GM20000 (cell line): ENCODE measurements at regions not wholly inside any gene's neighbourhood (a gene's known extent, or its start where the extent isn't known, plus 50 kb on each side); places are given as distances from the start of the nearest gene placed in this dataset.

Experiments used
- DNase-seq: peaks from one replicate; pipeline ENCODE4 v3.0.0; 2012; ENCODE audit warnings: low spot score
- TF ChIP-seq, protein P1 (sequence below): IDR thresholded peaks from 2 replicates; pipeline ENCODE4 v1.5.1; 2012; ENCODE audit warnings: mild to moderate bottlenecking, control low read depth; ENCODE audit errors: extremely low read depth, missing control alignments

DNA sequence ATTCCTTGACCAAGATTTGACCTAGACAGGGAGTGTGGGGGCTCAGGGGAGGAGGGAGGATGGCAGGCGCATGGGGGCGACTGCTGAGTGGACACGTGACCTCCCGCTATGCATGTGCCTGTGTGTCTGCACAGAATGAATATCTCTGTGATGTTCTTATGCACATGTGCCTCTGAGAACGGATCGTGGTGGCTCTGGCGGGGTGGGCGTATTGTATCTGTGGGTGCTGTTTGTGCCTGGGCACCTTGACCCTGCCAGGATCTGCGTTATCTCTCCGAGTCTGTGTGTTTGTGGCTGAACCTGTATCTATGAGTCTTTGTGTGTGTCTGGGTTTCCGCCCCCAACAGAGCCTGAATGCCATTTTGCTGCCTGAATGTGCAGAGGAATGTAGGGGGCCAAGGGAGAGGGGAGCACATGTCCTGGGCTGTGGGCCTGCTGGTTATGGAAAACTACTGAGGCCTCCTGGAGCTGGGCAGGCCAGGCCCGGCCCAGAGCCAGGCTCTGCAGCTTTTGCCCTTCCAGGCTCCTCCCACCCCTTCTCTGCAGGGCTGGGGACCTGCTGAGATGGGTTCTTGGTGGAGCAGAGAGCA lies 102.5 kb downstream of the EBNA1BP2 start:
- TF ChIP-seq, protein P1, sequence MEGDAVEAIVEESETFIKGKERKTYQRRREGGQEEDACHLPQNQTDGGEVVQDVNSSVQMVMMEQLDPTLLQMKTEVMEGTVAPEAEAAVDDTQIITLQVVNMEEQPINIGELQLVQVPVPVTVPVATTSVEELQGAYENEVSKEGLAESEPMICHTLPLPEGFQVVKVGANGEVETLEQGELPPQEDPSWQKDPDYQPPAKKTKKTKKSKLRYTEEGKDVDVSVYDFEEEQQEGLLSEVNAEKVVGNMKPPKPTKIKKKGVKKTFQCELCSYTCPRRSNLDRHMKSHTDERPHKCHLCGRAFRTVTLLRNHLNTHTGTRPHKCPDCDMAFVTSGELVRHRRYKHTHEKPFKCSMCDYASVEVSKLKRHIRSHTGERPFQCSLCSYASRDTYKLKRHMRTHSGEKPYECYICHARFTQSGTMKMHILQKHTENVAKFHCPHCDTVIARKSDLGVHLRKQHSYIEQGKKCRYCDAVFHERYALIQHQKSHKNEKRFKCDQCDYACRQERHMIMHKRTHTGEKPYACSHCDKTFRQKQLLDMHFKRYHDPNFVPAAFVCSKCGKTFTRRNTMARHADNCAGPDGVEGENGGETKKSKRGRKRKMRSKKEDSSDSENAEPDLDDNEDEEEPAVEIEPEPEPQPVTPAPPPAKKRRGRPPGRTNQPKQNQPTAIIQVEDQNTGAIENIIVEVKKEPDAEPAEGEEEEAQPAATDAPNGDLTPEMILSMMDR = no peak

DNA sequence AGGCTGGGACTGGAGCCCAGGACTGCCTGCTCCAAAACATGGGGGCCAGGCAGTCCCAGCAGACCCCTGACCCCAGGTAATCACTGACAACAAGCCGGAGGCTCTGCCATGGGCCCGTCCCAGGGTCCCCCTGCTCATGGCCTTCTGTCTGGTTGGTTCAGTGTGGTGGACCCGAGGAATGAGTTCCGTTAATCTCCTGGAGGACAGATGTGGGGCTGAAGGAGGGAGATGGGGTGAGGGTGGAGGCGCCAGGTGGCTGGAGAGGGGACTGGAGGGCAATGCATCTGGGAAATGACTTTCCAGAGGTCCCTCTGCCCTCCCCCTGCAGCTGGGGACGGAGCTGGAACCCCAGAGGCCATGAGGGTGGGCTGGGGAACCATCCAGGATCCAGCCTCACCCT lies 103.2 kb downstream of the EBNA1BP2 start:
- TF ChIP-seq, protein P1 = no peak
- DNase-seq = no peak

More for the DNA sequence above, 102.5 kb downstream of the EBNA1BP2 start:
- peak; percentile 6 for DNase-seq

DNA sequence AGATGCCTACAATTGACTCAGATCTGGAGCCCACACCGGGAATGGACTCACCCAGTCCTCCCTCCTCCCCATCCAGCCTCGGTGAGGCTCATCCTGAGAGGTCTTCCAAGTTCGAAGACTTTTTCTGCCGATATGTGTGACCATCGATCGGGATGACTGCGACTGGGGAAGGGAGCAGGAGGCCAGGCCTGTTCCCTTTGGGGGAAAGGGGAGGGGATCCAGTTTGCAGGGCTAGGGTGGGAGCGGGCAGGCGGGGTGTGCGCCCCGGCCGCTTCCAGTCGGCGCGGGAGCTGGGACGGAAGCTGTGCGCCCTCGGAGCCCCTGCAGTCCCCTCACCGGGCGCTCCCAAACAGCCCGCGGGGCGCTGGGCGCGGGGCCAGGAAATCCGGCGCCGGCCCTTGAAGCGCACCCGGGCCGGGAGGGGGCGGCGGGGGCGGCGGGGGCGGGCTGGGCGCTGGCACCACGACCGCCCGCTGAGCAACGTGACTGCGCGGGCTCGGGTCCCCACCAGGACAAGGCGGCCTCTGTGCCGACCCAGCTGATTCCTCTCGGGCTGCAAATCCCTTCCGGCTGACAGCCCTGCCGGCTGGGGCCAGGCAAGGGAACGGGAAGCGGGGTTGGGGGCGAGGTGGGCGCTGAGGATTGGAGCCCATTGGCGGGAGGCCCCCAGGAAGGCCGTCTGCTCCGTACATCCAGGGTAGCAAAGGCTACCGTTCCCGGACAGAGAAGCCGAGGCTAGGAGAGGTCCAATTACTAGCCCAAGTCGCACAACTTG lies 103.9 kb downstream of the EBNA1BP2 start:
- DNase-seq = peak; percentile 51
- TF ChIP-seq, protein P1 = no peak

DNA sequence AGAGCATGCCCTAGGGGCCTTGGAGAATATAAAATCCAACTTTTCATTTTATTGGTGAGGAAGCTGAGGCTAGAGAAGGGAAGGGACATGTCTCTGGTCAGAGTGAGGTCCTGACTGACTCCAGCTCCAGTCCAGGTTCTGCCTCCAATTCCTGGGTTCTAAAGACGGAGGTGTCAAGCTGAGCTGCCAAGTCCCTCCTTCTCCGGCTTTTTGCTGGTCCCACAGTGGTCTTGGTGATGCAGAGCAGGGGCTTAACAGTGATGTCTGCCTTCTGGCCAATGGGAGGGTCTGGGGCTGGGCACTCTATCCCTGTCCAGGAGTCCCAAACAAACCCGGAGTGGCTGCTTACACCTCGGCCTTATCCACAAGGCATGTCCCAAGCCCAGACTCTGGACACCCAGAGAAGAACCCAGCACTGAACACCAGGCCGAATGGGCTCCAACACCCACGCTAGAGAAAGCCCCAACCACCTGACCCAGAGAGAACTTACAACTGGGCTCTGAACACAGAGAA lies 104.8 kb downstream of the EBNA1BP2 start:
- TF ChIP-seq, protein P1 = no peak
- peak; percentile 19 for DNase-seq

DNA sequence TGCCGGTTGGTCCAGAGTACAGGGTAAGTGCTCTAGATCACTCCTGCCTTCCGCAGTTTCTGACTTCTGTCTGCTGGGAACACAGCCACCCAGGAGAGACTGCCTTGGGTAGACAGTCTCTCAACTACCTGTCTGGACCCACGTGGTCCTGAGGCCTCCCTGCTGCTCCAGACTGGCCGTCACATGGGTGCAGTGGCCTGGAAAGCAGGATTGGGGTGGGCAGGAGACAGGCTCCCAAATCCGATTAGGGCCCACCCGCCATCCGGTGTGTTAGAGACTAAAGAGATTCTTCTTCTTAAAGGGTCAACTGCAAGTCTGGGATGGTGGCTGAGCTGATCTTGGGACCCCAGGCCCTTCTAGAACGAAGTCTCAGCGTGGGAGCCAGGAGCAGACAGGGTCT lies 105.5 kb downstream of the EBNA1BP2 start:
- no peak for DNase-seq

DNA sequence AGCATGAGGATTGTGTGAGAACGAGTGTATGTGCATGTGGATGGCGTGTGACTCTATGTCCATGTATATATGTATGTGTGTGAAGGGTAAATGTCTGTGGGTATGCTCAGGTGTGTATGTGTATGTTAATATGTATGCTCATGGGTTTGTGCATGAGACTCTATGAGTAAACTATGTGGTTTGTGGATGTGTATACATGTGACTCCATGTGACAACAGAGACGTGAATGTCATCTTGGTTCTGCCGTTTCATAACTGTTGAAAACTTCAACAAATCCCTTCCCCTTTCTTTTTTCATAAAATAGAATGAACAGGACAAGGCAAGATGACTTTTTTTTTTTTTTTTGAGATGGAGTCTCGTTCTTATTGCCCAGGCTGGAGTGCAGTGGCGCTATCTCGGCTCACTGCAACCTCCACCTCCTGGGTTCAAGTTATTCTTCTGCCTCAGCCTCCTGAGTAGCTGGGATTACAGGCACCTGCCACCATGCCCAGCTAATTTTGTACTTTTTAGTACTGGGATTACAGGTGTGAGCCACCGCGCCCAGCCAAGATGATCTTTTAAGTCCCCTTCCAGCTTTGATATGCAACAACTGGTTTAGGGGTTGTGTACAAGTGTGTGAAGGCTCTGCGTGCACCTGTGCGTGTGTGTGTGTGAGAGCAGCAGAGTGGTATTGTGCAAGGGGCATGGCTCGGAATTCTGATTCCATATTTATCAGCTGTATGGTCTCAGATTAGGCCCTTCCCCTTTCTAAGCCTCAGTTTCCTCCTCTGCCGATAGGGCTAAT lies 106.3 kb downstream of the EBNA1BP2 start:
- DNase-seq = no peak
- TF ChIP-seq, protein P1 = no peak

More for the DNA sequence above, 105.5 kb downstream of the EBNA1BP2 start:
- TF ChIP-seq, protein P1 = no peak
